ENCODE measurements at regions not wholly inside any gene's neighbourhood (a gene's known extent, or its start where the extent isn't known, plus 50 kb on each side); places are given as distances from the start of the nearest gene placed in this dataset.

DNA sequence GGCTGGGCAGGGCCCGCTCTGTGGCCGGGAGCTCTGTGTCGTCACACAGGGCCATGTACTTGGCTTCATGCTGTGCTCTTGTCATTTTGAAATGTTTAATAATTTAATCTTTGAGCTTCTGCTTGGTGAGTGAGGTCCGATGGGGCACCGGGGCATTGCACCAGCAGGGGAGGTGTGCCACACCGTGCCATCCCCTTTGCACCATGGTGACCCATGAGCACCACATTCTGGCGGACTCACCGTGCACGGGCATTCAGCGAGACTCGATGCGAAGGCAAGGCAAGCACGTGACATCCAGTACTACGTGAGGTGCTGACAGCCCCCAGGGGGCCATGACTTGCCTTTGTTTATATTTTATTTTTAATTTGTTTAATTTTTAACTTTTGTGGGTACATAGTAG lies 204.3 kb downstream of the URI1 start:
- intact Hi-C loops (cut with DNase I): no loop called here
- DNase-seq: peak in 2 of 10 donors; percentile 39 to 71

DNA sequence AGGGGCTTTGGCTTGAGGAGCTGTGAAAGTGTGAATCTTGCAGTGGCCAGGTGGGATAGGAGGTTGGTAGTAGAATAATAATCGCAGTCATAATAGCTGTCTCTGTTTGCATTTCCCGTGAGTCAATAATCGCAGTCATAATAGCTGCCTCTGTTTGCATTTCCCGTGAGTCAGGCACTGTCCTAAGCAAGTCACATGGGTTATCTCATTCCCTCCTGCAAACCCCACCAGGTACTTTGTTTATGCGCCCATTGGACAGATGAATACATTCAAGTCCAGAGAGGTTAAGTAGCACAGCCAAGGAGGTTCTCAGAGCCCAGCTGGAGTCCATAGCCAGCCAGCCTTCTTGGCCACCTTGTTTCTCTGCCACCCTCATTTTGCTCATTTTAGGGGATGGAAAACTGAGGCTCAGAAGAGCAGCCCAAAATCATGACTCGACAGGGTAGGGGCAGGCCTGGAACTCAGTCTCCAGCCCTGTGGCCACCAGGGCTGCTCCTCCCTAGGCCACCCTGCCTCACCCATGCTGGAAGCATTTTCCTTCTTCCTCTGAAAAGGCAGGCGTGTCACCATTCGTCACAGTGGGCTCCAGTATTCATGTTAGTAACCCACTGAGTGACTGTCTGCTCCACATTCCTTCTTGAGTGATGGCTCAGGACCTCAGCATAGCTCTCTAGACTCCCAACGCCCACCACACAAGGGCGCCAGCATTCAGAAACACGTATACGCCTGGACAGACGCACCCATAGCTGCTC lies 206.2 kb downstream of the URI1 start:
- intact Hi-C loops (cut with DNase I): no loop called here
- peak in 1 of 10 donors; percentile 57 for DNase-seq

DNA sequence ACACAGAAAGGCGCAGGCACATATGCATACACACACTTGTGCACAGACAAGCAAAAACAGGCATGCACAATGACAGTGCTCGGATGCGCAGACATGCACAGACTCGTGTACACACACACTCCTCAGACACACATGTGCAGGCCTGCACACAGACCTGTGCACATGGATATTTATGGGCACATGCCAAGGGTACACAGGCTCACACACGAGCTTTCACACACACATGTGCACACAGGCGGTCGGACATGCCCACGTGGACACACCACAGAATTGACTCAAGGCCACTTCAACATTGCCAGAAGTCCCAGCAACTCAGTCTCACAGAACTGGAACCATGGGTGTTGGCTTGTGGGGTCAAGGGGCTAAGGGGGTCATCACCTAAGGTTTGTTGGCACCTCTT lies 206.8 kb downstream of the URI1 start:
- DNase-seq: no peak
- intact Hi-C loops (cut with DNase I): no loop called here

DNA sequence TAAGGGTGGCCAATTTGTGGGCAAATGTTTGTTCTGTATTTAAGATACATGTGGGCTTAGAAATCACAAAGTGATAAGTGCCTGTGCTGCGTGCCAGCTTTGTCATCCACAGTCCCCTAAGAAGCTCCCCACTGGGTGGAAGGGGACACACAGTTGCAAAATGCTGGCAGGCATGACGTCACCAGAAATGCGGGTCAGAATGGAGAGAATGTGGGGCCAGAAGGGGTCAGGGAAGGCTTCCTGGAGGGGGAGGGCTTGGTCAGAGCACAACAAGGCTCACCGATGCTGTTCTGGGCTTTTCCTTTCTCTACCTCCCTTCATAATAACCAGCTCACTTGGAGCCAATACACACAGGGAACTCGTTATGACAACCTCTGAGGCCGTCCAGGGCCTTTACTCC lies 207.3 kb downstream of the URI1 start:
- intact Hi-C loops (cut with DNase I): no loop called here
- peak in 2 of 10 donors; percentile 52 to 67 for DNase-seq

DNA sequence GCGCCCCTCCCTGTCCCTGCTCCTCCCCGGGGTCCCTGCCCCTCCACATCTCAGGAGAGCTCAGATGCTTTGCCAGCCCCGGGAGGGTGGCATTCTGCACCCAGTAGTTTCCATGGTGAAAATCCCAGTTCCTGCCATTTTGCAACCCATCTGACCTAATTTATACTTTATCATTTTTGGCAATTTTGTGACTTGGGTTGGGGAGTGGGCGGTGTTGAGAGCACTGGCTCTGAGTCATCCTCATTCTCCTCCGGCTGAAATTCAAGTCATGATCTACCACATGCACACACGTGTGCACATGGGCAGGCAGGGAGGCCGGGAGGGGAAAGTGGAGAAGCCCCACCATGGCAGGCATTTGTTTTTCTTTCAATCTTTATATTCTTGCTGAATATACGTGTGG lies 208.6 kb downstream of the URI1 start:
- peak in 2 of 10 donors; percentile 25 to 44 for DNase-seq
- intact Hi-C loops (cut with DNase I): no loop called here

DNA sequence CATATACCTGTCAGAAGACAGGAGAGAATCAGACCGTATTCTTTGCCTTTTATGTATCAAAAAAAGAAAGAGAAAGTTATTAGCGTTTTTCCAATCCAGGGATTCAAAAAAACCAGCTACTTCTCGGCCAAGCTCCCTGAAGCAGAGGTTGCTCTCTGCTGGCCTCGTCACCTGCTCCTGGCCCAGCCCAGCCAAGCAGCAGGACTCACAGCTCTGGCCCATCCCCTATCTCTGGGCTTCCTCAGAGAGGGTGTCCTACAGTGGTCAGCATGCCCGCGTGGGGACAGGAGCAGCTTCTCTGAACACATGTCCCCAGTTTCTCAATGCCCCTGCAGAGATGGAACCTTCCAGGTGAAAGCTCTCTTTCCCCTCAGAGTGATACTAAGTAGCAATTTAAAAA lies 209.0 kb downstream of the URI1 start:
- intact Hi-C loops (cut with DNase I): no loop called here

DNA sequence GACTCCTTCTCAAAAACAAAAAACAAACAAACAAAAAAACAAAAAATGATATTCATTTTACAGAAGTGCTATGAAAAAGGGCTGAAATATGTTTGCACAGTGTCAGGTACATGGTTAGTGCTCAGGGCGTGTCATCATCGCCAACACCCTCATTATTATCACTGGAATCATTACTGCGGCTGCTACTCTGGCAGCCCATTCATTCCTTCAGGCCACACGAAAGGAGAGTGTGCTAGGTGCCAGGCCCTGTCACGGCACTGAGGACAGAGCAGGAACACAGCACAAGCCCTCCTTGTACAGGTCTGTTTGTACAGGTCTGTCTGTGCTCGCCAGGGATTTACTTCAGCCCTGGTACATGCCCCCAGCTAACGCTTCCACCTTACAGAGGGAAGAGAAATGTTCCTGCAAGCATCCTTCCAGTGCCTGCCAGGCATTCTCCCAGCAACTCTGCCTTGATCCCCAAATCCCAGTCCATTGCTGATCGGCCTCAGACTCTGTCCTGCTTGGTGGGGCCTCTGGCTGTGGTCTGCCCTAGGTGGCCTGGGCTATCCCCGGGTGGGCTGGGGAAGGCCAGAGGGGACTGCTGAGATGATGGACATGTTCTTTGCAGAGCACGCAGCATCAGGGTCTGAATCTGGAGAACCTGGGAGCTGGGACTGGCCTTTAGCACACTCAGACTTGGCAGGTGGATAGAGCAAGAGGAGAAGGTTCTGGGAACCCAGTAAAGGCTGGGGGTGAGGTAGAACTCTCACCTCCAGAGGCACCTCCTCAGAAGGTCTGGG lies 210.7 kb downstream of the URI1 start:
- intact Hi-C loops (cut with DNase I): no loop called here
- DNase-seq: peak in 2 of 10 donors; percentile 42 to 51

More for the DNA sequence above, 209.0 kb downstream of the URI1 start:
- DNase-seq: peak in 1 of 10 donors; percentile 72

DNA sequence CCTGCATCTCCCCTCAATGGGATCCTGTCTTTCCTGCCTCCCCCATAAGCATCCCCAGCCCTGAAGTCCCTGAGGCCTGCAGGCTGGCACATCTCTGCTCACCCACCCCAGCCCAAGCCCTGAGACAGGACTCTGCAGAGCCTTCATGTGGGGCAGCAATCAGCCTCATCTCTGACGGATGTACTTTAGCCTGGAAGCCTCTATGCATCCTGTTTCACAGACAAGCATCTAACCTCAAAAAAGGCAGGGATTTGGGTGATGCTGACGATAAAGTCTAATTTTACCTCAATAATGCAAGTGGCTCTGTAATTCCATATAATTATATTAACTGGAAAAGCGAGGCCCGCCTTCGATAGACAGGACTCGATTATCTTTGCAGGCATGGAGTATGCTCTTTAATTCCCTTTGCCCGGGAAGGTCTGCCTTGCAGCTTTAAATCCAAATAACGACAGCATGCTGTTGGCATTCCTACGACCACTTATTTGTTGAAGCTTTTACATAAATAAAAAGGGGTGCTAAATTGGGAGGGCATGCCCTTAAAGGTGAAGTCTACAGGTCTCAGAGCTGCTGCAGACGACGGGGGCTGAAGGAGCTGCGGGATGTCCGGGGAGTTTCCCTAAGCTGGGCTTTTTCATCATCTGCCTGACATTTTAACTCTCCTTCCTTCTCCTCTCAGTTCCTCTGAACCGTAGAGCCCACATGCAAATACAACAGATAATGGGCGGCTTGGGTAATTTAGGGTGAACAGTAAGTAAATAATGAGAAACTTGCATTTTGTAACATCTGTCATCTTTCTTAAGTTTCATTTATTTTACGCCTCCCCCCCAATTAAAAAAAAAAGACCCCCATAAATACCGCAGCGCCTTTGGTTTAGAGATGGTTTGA lies 211.5 kb downstream of the URI1 start:
- intact Hi-C loops (cut with DNase I): no loop called here
- peak in 1 of 10 donors; percentile 26 for DNase-seq

DNA sequence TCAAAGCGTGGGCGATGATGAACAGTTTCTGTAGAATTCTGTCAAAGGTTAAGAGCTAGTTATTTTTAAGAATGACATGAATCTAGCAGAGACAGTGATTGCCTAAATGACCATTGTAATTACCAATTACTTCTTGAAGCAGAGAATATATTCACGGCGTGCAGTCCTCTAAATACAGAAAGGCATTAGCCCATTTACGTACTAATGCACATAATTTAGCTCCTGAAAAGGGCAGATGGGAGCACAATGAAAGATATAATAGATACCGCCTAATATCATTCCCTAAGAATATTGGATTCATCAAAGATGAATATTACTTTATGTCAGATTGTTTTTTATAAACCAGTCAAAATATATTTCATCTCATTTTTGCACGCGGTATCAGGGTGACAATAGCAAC lies 212.4 kb downstream of the URI1 start:
- intact Hi-C loops (cut with DNase I): no loop called here
- no peak for DNase-seq

DNA sequence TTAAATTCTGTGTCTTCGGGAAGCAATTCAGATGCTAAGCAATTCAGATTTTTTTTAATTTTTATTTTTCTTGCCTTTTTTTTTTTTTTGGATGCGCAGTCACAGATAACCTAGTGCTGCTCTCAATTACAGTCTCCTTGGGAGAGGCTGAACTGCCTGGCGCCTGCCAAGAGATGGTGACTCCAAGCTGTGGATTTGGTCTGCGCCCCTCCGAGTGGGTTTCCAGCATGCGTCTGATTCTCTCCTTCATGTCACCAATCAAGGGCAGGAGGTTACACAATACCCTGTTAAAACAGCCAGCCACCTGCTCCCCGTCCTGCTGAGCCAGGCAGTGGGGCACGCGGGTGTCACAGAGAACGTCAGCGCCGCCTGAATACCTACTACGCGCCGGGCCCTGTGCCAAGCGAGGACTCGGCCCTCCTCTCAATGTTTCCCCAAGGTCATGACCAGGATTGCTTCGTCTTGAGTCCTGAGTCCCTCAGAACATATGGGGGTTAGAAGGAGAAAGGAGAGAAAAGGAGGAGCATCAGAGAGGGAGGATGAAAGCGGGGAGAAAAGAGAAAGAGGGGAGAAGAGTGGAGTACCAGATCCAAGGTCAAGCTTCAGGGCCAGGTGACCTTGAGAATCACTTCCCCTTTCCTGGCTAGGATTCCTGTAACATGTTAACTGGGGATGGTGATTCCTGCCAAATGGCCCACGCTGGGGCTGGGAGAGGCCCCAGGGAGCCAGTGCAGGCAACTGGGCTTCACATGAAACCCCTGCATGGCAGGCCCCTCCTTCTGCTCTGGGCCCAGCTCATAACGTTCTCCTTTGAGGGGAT lies 213.6 kb downstream of the URI1 start:
- peak in 2 of 10 donors; percentile 43 to 76 for DNase-seq
- intact Hi-C loops (cut with DNase I): no loop called here

DNA sequence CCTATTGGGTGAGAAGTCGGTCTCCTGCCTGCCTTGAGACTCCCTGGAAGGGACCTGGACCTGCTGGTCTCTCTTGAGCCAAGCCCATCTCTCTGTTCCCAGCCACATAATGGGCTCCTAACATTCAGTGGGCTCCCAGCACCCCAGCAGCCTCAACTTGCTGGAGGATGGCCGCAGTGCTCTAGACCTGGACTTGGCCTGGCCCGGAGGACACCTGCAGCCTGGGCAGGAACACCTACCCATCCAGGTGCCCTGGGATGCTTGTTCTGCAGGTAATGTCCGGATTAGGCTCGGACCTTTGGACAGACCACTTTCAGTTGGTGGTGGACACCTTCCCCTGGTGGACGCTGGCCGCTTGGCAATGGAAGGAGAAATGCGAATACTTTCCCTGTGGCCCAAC lies 214.6 kb downstream of the URI1 start:
- intact Hi-C loops (cut with DNase I): no loop called here
- DNase-seq: peak in 1 of 10 donors; percentile 53

DNA sequence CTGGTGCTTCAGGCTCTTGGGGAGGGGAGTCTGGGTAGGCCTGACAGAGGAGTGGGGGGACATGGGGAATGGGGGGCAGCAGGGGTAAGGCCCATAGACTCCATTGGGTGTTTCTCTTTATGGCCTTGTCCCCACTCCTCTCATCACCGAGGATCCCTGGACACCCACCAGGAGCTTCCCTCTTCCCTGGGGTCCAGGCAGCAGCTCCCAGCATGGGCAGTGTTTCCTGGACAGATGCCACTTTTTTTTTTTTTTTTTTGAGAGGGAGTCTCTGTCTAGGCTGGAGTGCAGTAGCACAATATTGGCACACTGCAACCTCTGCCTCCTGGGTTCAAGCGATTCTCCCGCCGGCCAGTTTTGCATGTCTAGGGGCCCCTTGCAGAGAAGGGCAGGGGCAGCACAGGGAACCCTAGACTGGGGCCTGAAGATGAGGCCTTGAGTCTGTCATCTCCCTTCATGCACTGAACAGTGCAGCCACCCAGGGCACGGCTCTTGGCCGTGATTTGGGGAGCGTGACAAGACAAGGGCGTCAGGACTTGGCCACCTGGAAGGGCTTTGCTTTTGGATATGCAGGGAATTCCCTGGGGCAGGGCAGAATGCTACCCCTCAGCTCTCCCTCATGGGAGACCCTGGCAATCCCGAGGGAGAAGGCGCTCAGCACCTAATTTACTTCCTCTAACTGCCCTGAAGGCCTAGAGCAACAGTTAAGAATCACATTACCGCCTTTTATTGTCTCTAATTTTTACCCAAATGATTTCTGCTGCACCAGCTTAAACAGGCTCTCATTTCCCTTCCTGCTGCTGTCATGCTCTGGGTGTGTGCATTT lies 213.9 kb upstream of the ZNF536 start:
- DNase-seq: peak in 1 of 10 donors; percentile 64
- intact Hi-C loops (cut with DNase I): no loop called here

DNA sequence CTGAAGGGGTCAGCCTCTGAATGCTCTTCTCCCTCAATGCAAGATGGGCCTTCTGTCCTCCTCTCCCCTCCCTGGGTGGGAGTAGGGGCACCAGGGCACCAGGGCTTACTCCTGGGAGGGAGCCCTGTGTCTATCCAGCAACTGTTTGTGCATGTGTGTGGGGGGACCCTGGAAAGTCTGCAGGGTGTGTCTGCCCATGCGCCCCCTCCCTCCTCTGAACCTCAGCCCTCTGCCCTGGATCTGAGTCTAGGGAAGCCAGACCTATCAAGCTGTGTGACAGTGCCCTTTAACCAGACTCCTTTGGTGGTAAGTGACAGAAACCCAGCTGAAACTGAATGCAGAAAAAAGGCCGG lies 213.3 kb upstream of the ZNF536 start:
- intact Hi-C loops (cut with DNase I): no loop called here
- peak in 1 of 10 donors; percentile 71 for DNase-seq

DNA sequence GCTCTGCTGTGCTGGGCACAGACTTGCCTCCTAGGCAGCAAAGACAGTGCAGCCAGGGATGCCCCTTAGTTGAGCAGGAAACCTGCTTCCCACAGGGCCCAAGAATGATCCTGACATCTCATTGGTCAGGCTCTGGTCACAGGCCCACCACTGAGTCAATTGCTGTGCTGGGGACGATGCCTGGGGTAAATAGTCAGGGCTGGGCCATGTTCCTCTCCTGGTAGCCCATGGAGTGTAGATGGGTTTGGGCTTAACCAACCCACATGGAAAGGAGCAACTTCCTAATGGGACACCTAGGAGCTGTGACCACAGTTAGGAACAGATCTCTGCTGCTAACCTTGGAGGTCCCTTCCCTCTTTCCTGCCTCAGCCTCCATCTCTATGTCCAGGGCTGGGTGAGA lies 212.5 kb upstream of the ZNF536 start:
- intact Hi-C loops (cut with DNase I): no loop called here
- no peak for DNase-seq

DNA sequence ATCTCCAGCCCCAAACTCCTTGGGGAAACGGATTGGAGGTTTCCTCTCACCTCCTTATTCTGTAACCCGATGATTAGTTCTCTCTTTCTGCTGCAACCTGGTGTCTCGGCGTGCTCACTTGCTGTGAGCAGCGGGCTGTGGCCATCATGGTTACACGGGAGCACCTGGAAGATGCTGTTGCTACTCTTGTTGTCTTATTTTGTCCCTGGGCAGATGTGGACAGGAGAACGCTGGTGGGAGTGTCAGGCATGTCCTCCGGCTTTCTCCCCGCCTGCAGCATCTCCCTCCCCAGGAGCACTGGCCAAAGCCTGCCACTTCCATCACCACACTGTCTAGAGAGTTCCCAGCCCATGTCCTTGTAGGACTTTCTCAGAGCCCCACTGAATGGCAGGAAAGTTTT lies 211.8 kb upstream of the ZNF536 start:
- DNase-seq: no peak
- intact Hi-C loops (cut with DNase I): no loop called here

DNA sequence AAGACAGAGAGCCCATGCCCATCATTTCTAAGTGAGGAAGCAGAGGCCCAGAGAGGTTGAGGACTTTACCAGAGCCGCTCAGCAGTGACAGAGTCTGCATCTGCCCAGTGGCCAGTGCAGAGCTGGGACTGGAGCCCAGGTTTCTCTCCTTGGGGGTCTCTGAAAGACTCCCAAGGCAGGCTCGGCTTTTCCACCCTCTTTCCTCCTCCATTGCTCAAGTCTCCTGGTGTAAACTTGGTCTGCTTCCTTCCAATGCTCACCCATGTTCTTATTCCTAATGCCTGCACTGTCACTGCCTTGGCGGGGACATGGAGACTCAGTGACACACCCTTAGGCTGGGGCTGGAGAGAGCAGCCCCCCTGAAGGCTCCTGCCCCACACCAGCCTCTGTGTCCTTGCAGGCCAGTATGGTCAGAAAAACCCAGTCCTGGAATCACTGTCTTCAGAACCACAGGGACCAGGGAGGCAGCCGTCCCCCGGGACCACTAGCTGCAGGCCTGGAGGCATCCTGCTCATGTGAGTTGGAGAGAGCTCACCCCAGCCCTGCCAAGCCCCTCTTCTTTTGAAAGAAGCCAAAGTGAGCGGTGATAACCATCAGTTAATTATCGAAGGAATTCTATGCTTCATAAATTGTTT lies 211.0 kb upstream of the ZNF536 start:
- DNase-seq: no peak
- intact Hi-C loops (cut with DNase I): no loop called here

DNA sequence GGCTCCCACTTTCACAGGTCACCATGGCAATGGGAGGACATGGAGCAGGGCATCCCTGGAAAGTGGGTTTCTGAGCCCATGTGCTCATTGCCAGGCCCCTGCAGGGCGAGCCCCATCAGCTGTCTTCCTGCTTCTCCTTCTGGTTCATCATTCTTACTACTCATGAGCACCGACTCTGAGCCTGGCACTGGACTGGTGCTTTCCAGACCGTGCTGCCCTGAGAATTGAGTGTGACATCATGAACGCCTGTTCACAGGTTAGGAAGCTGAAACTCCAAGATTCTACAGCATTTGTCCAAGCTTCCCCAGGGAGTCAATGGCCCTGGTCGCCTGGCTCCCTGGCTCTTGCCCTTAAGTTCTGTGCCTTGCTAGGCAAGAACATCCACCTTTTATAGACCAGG lies 210.4 kb upstream of the ZNF536 start:
- intact Hi-C loops (cut with DNase I): no loop called here
- DNase-seq: peak in 1 of 10 donors; percentile 42

DNA sequence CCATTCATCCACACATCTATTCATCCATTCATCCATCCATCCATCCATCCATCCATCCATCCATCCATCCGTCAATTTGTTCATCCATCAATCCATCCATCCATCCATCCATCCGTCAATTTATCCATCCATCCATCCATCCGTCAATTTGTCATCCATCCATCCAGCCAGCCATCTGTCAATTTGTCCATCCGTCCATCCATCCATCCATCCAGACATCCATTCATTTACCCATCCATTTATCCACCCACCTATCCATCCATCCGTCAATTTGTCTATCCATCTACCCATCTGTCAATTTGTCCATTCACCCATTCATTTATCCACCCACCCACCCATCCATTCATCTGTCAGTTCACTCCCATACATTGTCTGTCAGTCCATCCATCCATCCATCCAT lies 209.5 kb upstream of the ZNF536 start:
- DNase-seq: no peak
- intact Hi-C loops (cut with DNase I): no loop called here

DNA sequence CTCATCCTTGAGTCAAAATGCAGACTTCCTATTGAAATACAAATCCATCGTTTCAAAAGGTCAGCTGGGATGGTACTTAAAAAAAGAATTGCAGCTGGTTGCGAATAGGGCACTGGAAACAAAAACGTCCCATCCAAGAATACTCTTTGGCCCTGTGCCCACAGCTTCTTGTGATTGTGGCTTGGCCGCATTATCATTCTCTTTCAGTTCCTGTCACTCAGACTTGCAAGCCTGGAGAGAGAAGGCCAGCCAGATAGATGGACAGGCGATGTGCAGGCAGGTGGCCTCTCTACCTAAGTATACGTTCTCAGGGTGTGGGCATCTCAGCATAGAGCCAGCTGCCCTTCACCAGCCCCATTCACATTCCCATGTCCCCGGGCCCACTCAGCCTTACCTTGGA lies 208.5 kb upstream of the ZNF536 start:
- peak in 2 of 10 donors; percentile 14 to 46 for DNase-seq

More for the DNA sequence above, 208.5 kb upstream of the ZNF536 start:
- intact Hi-C loops (cut with DNase I): no loop called here

All from posterior cingulate gyrus (tissue), 11 donors.